ENCODE measurements at regions not wholly inside any gene's neighbourhood (a gene's known extent, or its start where the extent isn't known, plus 50 kb on each side); places are given as distances from the start of the nearest gene placed in this dataset.

- TF ChIP-seq CTCF (IDR thresholded peaks at IDR 0.05) (no peak), REST (IDR thresholded peaks at IDR 0.05; ENCODE audit: insufficient read depth in 1 of 2, low read depth in 2 of 2, low read length in 1 of 2) (no peak), POLR2AphosphoS5 (IDR thresholded peaks at IDR 0.05; ENCODE audit: low read depth, low read length) (no peak)
Measured at GRCh38 chr2:138919120-138919747, 139.0 kb upstream of the NXPH2 start.
